ENCODE measurements at regions not wholly inside any gene's neighbourhood (a gene's known extent, or its start where the extent isn't known, plus 50 kb on each side); places are given as distances from the start of the nearest gene placed in this dataset.

DNA sequence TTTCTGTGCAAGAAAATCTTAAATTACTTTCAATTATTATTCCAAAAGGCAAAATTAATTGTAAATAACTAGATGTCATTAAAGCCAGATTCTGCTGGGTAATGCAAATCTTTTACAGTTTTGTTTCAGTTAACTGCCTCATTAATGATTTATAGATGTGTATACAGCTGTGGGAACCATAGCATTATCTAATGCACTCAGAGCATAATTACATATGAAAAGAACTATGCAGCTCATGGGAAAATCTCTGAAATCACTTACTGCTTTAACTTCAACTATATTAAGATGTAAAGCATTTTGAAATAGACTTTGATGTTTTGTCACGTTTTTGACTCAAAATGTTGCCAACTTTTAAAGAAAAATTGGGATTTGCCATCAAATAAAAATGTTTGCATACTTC, 630.3 kb upstream of the KLHL4 start:
- Histone ChIP-seq H3K4me1 (no peaks in the 10 kb centered on the region), H3K27ac (no peak overlapping the region), H3K36me3 (no peaks in the 10 kb centered on the region), H3K27me3 (no peaks in the 10 kb centered on the region), H3K4me3 (no peak overlapping the region), H3K9me3 (no peaks in the 10 kb centered on the region)
- no peak for DNase-seq
- TF ChIP-seq, protein P1, sequence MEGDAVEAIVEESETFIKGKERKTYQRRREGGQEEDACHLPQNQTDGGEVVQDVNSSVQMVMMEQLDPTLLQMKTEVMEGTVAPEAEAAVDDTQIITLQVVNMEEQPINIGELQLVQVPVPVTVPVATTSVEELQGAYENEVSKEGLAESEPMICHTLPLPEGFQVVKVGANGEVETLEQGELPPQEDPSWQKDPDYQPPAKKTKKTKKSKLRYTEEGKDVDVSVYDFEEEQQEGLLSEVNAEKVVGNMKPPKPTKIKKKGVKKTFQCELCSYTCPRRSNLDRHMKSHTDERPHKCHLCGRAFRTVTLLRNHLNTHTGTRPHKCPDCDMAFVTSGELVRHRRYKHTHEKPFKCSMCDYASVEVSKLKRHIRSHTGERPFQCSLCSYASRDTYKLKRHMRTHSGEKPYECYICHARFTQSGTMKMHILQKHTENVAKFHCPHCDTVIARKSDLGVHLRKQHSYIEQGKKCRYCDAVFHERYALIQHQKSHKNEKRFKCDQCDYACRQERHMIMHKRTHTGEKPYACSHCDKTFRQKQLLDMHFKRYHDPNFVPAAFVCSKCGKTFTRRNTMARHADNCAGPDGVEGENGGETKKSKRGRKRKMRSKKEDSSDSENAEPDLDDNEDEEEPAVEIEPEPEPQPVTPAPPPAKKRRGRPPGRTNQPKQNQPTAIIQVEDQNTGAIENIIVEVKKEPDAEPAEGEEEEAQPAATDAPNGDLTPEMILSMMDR (IDR thresholded peaks at IDR 0.05), result no peak
- no peak for TF ChIP-seq POLR2A (IDR thresholded peaks at IDR 0.05)

DNA sequence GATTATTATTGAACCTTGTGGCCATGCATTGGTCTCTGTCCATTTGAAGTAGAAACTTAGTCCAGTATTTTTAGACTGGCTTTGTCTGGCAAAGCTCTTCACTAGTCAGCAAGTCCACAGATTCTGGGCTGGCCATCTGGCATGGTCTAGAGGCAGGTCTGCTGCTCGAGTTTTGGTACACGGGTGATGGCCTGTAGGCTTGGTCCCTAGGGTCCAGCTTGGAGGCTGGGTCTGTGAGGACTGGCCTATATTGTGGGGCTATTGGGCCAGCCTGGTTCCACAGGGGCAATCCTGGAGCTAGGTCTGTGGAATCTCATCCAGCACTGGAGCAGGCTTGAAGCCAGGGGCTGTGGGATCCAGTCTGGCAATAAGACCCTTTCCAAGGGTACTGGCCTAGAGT, 607.6 kb upstream of the KLHL4 start:
- Histone ChIP-seq H3K27ac (no peak overlapping the region), H3K9me3 (no peaks in the 10 kb centered on the region), H3K4me1 (no peaks in the 10 kb centered on the region), H3K4me3 (no peak overlapping the region), H3K27me3 (no peaks in the 10 kb centered on the region), H3K36me3 (no peaks in the 10 kb centered on the region)
- no peak for DNase-seq
- TF ChIP-seq POLR2A (IDR thresholded peaks at IDR 0.05), result no peak
- TF ChIP-seq, protein P1 (IDR thresholded peaks at IDR 0.05), result no peak

DNA sequence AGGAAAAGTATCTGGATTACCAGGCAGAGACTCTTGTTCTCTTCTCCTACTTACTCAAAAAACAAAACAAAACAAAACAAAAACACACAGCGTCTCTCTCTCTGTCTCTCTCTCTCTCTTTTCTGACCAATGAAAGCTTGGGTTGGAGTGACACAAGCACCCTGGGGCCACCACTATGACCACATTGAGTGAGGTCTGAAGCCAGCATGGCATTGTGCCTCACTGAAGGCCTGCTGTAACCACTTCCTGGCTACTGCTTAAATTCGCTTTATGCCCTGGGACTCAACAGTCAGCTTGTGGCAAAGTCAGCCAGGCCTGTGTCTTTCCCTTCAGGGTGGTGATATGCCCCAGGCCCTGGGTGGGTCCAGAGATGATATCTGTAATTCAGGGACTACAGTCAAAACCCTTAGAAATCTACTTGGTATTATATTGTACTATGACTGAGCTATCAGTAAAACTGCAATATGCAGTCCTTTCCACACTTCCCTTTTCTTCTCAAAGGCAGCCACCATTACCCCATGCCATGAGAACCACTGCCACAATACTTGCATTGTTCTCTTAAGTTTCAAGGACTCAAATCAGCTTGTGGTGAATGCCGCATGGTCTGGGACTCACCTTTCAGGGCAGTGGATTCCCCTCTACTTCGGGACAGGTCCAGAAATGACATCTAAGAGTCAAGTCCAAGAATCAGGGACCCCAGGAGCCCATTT, 606.8 kb upstream of the KLHL4 start:
- Histone ChIP-seq H3K4me3 (no peak overlapping the region), H3K9me3 (no peaks in the 10 kb centered on the region), H3K27ac (no peak overlapping the region), H3K36me3 (no peaks in the 10 kb centered on the region), H3K27me3 (no peaks in the 10 kb centered on the region), H3K4me1 (no peaks in the 10 kb centered on the region)
- TF ChIP-seq POLR2A (IDR thresholded peaks at IDR 0.05), result no peak
- TF ChIP-seq, protein P1 (IDR thresholded peaks at IDR 0.05), result no peak
- DNase-seq, result no peak

DNA sequence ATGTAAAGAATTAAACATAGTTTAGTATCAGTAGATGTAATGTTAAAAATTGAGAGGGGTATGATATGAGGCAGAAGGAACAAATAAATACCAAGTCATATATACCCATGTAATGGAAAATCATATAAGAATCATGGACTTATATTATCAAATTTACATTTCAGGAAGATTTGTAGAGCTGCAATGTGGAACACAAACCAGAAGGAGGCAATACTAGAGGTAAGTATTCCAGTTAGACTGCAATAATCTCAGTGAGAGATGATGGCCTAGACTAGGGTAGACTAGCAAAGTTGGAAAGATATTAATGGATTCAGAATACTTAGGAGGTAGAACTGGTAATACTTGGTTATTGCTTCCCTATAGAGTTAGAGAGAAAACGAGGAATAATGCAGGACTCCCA, 603.0 kb upstream of the KLHL4 start:
- Histone ChIP-seq H3K27ac (no peak overlapping the region), H3K4me1 (no peaks in the 10 kb centered on the region), H3K36me3 (no peaks in the 10 kb centered on the region), H3K4me3 (no peak overlapping the region), H3K27me3 (no peaks in the 10 kb centered on the region), H3K9me3 (no peaks in the 10 kb centered on the region)
- DNase-seq, result no peak
- TF ChIP-seq, protein P1 (IDR thresholded peaks at IDR 0.05), result no peak
- TF ChIP-seq POLR2A (IDR thresholded peaks at IDR 0.05), result no peak

DNA sequence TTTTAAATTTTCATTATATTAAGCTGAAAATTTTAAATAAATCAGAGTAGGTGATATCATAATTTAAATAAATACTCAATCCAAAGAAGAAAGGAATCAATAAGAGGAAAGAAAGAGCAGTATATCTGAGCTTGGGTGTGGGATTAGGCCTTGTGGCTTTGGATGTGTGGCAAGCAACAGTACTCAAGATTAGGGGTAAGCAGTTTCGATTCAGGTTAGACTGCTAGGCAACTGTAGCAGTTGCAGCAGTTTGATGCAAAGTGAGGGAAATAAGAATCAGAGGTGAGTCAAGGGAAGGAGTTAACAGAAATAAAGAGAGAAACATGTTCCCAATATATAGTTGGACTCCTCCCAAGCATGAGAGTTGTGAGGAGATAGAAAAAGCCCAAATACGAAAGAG, 599.6 kb upstream of the KLHL4 start:
- no peaks in the 10 kb centered on the region for H3K4me1 ChIP-seq
- H3K27ac ChIP-seq, result no peak overlapping the region
- no peak for TF ChIP-seq POLR2A (IDR thresholded peaks at IDR 0.05)
- TF ChIP-seq, protein P1 (IDR thresholded peaks at IDR 0.05), result no peak
- H3K27me3 ChIP-seq, result no peaks in the 10 kb centered on the region
- H3K36me3 ChIP-seq, result no peaks in the 10 kb centered on the region
- no peaks in the 10 kb centered on the region for H3K9me3 ChIP-seq
- no peak for DNase-seq
- no peak overlapping the region for H3K4me3 ChIP-seq

DNA sequence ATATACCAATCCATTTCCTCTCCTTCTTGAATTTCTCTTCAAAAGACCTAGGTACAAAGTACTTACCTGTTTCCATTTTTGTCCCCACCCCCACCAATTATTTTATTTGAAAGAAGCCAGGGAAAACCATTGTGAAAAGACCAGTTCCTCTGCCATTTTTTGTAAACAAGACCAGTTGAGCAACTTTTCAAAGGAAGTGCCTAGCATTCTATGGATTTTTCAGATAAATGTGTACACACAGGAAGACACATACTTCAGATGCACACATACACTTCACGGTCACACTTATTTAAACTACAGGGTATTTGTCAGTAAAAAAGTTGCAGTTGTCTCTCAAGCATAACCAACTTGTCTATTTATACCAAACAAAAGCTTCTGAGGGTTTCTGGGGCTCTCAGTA, 587.2 kb upstream of the KLHL4 start:
- no peaks in the 10 kb centered on the region for H3K27me3 ChIP-seq
- no peaks in the 10 kb centered on the region for H3K4me1 ChIP-seq
- no peak overlapping the region for H3K27ac ChIP-seq
- H3K9me3 ChIP-seq, result no peaks in the 10 kb centered on the region
- H3K4me3 ChIP-seq, result no peak overlapping the region
- DNase-seq, result no peak
- TF ChIP-seq, protein P1 (IDR thresholded peaks at IDR 0.05), result no peak
- TF ChIP-seq POLR2A (IDR thresholded peaks at IDR 0.05), result no peak
- H3K36me3 ChIP-seq, result no peaks in the 10 kb centered on the region
